ENCODE measurements at regions not wholly inside any gene's neighbourhood (a gene's known extent, or its start where the extent isn't known, plus 50 kb on each side); places are given as distances from the start of the nearest gene placed in this dataset.

DNA sequence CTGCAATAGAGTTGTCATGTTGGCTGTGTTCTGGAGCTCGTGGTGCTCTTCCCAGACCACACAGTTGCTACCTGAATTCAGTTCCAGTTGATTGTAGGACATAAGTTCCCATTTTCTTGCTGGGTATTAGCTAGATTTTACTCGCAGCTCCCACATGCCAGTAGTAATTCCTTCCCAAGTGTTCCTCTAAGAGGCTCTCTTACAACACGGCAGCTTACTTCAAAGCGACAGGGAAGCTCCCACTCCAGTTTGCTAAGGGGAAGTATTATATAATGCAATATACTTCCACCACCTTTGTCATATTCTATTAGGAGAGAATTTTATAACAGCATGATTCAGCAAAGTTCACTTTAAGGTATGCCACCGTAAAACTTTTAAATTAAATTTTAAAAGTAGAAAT lies 623.0 kb downstream of the SLCO4C1 start:
- TF ChIP-seq, protein P1, sequence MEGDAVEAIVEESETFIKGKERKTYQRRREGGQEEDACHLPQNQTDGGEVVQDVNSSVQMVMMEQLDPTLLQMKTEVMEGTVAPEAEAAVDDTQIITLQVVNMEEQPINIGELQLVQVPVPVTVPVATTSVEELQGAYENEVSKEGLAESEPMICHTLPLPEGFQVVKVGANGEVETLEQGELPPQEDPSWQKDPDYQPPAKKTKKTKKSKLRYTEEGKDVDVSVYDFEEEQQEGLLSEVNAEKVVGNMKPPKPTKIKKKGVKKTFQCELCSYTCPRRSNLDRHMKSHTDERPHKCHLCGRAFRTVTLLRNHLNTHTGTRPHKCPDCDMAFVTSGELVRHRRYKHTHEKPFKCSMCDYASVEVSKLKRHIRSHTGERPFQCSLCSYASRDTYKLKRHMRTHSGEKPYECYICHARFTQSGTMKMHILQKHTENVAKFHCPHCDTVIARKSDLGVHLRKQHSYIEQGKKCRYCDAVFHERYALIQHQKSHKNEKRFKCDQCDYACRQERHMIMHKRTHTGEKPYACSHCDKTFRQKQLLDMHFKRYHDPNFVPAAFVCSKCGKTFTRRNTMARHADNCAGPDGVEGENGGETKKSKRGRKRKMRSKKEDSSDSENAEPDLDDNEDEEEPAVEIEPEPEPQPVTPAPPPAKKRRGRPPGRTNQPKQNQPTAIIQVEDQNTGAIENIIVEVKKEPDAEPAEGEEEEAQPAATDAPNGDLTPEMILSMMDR (IDR thresholded peaks at IDR 0.05; ENCODE audit: insufficient read depth, low read length, poor library complexity, severe bottlenecking): no peak
- no peak for TF ChIP-seq EZH2phosphoT487 (conservative IDR thresholded peaks at IDR 0.05; ENCODE audit: low read length)

All from SU-DHL-6 (cell line).